H9 (cell line): ENCODE measurements at regions not wholly inside any gene's neighbourhood (a gene's known extent, or its start where the extent isn't known, plus 50 kb on each side); places are given as distances from the start of the nearest gene placed in this dataset.

Experiments
- DNase-seq: peaks from one replicate; pipeline ENCODE4 v3.0.0-alpha.2; 2017
- H2AFZ ChIP-seq: one replicate; pipeline ENCODE4 v1.6.1; 2013; ENCODE audit warnings: mild to moderate bottlenecking, low read length, control low read depth, moderate library complexity
- H2AK5ac ChIP-seq: 2 replicates; pipeline ENCODE4 v1.6.1; 2013; ENCODE audit warnings: low read length, control low read depth, mixed read lengths; ENCODE audit not compliant: insufficient read length
- H2BK120ac ChIP-seq: one replicate; pipeline ENCODE4 v1.6.1; 2013; ENCODE audit warnings: low read depth, mild to moderate bottlenecking, low read length, control low read depth, inconsistent platforms; ENCODE audit not compliant: poor library complexity, severe bottlenecking
- H2BK12ac ChIP-seq: 2 replicates; pipeline ENCODE4 v1.6.1; 2013; ENCODE audit warnings: low read length, control low read depth, mixed read lengths, low read depth; ENCODE audit not compliant: insufficient read length
- H2BK15ac ChIP-seq: 2 replicates; pipeline ENCODE4 v1.6.1; 2013; ENCODE audit warnings: low read depth, low read length, control low read depth
- H2BK20ac ChIP-seq: one replicate; pipeline ENCODE4 v1.6.1; 2013; ENCODE audit warnings: low read depth, mild to moderate bottlenecking, low read length, control low read depth, inconsistent platforms; ENCODE audit not compliant: poor library complexity, severe bottlenecking
- H2BK5ac ChIP-seq: 2 replicates; pipeline ENCODE4 v1.6.1; 2013; ENCODE audit warnings: low read length, control low read depth, mixed read lengths; ENCODE audit not compliant: insufficient read length
- H3K14ac ChIP-seq: 2 replicates; pipeline ENCODE4 v1.6.1; 2013; ENCODE audit warnings: low read length, control low read depth; ENCODE audit not compliant: insufficient read depth
- H3K18ac ChIP-seq: 2 replicates; pipeline ENCODE4 v1.6.1; 2013; ENCODE audit warnings: low read depth, mild to moderate bottlenecking, mixed read lengths, low read length, control low read depth; ENCODE audit not compliant: insufficient read length
- H3K23ac ChIP-seq: 2 replicates; pipeline ENCODE4 v1.6.1; 2013; ENCODE audit warnings: low read length, control low read depth, mixed read lengths, low read depth; ENCODE audit not compliant: insufficient read length
- H3K23me2 ChIP-seq: 2 replicates; pipeline ENCODE4 v1.6.1; 2013; ENCODE audit warnings: low read depth, mild to moderate bottlenecking, mixed read lengths, low read length, control low read depth; ENCODE audit not compliant: insufficient read length, poor library complexity, severe bottlenecking
- H3K27ac ChIP-seq: 2 replicates; pipeline ENCODE4 v1.5.1; 2013; ENCODE audit warnings: low read length, control low read depth, mixed read lengths, low read depth; ENCODE audit not compliant: insufficient read length
- H3K27me3 ChIP-seq: 2 replicates; pipeline ENCODE4 v1.6.1; 2013; ENCODE audit warnings: low read length, control low read depth, inconsistent platforms; ENCODE audit not compliant: insufficient read depth
- H3K4ac ChIP-seq: 2 replicates; pipeline ENCODE4 v1.6.1; 2013; ENCODE audit warnings: low read depth, mild to moderate bottlenecking, control low read depth, inconsistent platforms, low read length, moderate library complexity
- H3K4me1 ChIP-seq: 2 replicates; pipeline ENCODE4 v1.6.1; 2013; ENCODE audit warnings: low read length, control low read depth, inconsistent platforms; ENCODE audit not compliant: insufficient read depth
- H3K4me2 ChIP-seq: 2 replicates; pipeline ENCODE4 v1.6.1; 2013; ENCODE audit warnings: low read length, control low read depth, mixed read lengths; ENCODE audit not compliant: insufficient read length, insufficient read depth
- H3K56ac ChIP-seq: 2 replicates; pipeline ENCODE4 v1.6.1; 2013; ENCODE audit warnings: low read depth, mild to moderate bottlenecking, mixed read lengths, low read length, control low read depth; ENCODE audit not compliant: insufficient read length
- H3K79me1 ChIP-seq: 2 replicates; pipeline ENCODE4 v1.6.1; 2013; ENCODE audit warnings: low read depth, mild to moderate bottlenecking, moderate library complexity, low read length, control low read depth, inconsistent platforms; ENCODE audit not compliant: insufficient read depth, poor library complexity, severe bottlenecking
- H3K79me2 ChIP-seq: 2 replicates; pipeline ENCODE4 v1.6.1; 2013; ENCODE audit warnings: low read length, control low read depth, inconsistent platforms; ENCODE audit not compliant: insufficient read depth
- H3K9ac ChIP-seq: 2 replicates; pipeline ENCODE4 v1.6.1; 2013; ENCODE audit warnings: low read length, control low read depth, mixed read lengths; ENCODE audit not compliant: insufficient read length; ENCODE audit errors: extremely low read depth
- H3K9me3 ChIP-seq: one replicate; pipeline ENCODE4 v1.6.1; 2013; ENCODE audit warnings: low read depth, low read length, inconsistent platforms; ENCODE audit not compliant: control insufficient read depth
- H3T11ph ChIP-seq: one replicate; pipeline ENCODE4 v1.6.1; 2013; ENCODE audit warnings: mild to moderate bottlenecking, low read length, control low read depth, inconsistent platforms
- H4K20me1 ChIP-seq: one replicate; pipeline ENCODE4 v1.6.1; 2013; ENCODE audit not compliant: control insufficient read depth, insufficient read length, insufficient read depth
- H4K5ac ChIP-seq: 2 replicates; pipeline ENCODE4 v1.6.1; 2013; ENCODE audit warnings: low read depth, mild to moderate bottlenecking, mixed read lengths, low read length, control low read depth; ENCODE audit not compliant: insufficient read length
- H4K8ac ChIP-seq: replicated peaks from 2 replicates; pipeline ENCODE4 v1.6.1; 2013; ENCODE audit warnings: low read length, control low read depth, mixed read lengths, low read depth; ENCODE audit not compliant: insufficient read length
- H4K91ac ChIP-seq: 2 replicates; pipeline ENCODE4 v1.6.1; 2013; ENCODE audit warnings: low read depth, mild to moderate bottlenecking, moderate library complexity, mixed read lengths, low read length, control low read depth; ENCODE audit not compliant: insufficient read length
- H3K27ac Mint-ChIP-seq, 3 experiments: 2 replicates in 2 of 3; 3 replicates in 1 of 3; pipeline ENCODE4 v1.8.0; 2020 to 2021; ENCODE audit warnings: mixed read lengths in 3 of 3, mild to moderate bottlenecking in 1 of 3, moderate library complexity in 1 of 3
- H3K27me3 Mint-ChIP-seq: 2 replicates; pipeline ENCODE4 v1.8.0; 2021; ENCODE audit warnings: low read depth, mild to moderate bottlenecking, moderate library complexity, mixed read lengths
- H3K36me3 Mint-ChIP-seq, 3 experiments: 2 replicates in 2 of 3; 3 replicates in 1 of 3; pipeline ENCODE4 v1.8.0; 2020 to 2021; ENCODE audit warnings: low read depth in 3 of 3, mixed read lengths in 3 of 3; ENCODE audit not compliant: insufficient read depth in 1 of 3
- H3K4me1 Mint-ChIP-seq, 2 experiments: 2 replicates each; pipeline ENCODE4 v1.8.0; 2020; ENCODE audit warnings: mixed read lengths in 2 of 2
- H3K4me3 Mint-ChIP-seq, 2 experiments: 2 replicates in 1 of 2; 3 replicates in 1 of 2; pipeline ENCODE4 v1.8.0; 2020 to 2021; ENCODE audit warnings: mild to moderate bottlenecking in 2 of 2, mixed read lengths in 2 of 2, moderate library complexity in 1 of 2
- H3K9me3 Mint-ChIP-seq, 2 experiments: 2 replicates in 1 of 2; 3 replicates in 1 of 2; pipeline ENCODE4 v1.8.0; 2020; ENCODE audit warnings: mild to moderate bottlenecking in 2 of 2, mixed read lengths in 2 of 2, moderate library complexity in 1 of 2
- CTCF ChIP-seq: fragments of 200-600 bp; sonication (generic); conservative IDR thresholded peaks from 3 replicates; pipeline ENCODE4 v1.8.0; 2021; ENCODE audit warnings: antibody characterized with exemption, mild to moderate bottlenecking
- WGBS: extraction: QIAGEN DNeasy Blood & Tissue Kit; methylation state at CpG from one replicate; pipeline ENCODE4 v1.1.7; 2013; ENCODE audit warnings: missing lambda C conversion rate, low lambda C conversion rate, mixed read lengths; ENCODE audit not compliant: insufficient read length; ENCODE audit errors: extremely low coverage; 5-methylcytosine and 5-hydroxymethylcytosine counted together

GRCh38 chr5:77832166-77832770 is 56.1 kb upstream of the TBCA start:
- Histone ChIP-seq H2BK15ac (no peak overlapping the region), H2BK120ac (no peak overlapping the region)
- H3K27me3 Mint-ChIP-seq = peaks cover 71% of the 10 kb centered on the region

More at GRCh38 chr5:77832166-77832770, 56.1 kb upstream of the TBCA start:
- H2AFZ ChIP-seq = no peak overlapping the region
- TF ChIP-seq CTCF = no peak
- H2BK12ac ChIP-seq = no peak overlapping the region
- H3K23ac ChIP-seq = no peak overlapping the region
- H3K23me2 ChIP-seq = no peaks in the 10 kb centered on the region
- H4K5ac ChIP-seq = no peak overlapping the region
- no peak overlapping the region for H4K91ac ChIP-seq
- no peaks in the 10 kb centered on the region for H4K20me1 ChIP-seq
- no peak overlapping the region for H3K4ac ChIP-seq
- H3K9me3 ChIP-seq = no peaks in the 10 kb centered on the region
- no peak overlapping the region for H2AK5ac ChIP-seq
- H2BK5ac ChIP-seq = no peak overlapping the region
- no peak overlapping the region for H3K27ac ChIP-seq
- no peaks in the 10 kb centered on the region for H3K36me3 Mint-ChIP-seq
- H3K9me3 Mint-ChIP-seq = no peaks in the 10 kb centered on the region
- H3K18ac ChIP-seq = no peak overlapping the region
- H3T11ph ChIP-seq = no peak overlapping the region
- no peaks in the 10 kb centered on the region for H3K79me2 ChIP-seq
- no peaks in the 10 kb centered on the region for H3K79me1 ChIP-seq
- no peak overlapping the region for H3K14ac ChIP-seq
- H3K27me3 ChIP-seq = peaks cover 2% of the 10 kb centered on the region; the same call in 1 of the 2 replicates
- H2BK20ac ChIP-seq = no peak overlapping the region
- no peak overlapping the region for H4K8ac ChIP-seq
- no CpG with 5 or more reads among the region's 5 CpGs for WGBS
- peaks cover 13 to 23% of the 10 kb centered on the region in 2 experiments for H3K4me1 Mint-ChIP-seq
- DNase-seq = no peak
- no peak overlapping the region for H3K4me3 Mint-ChIP-seq
- no peak overlapping the region for H3K56ac ChIP-seq
- H3K4me1 ChIP-seq = no peaks in the 10 kb centered on the region
- H3K9ac ChIP-seq = no peak overlapping the region
- no peak overlapping the region for H3K27ac Mint-ChIP-seq
- H3K4me2 ChIP-seq = no peak overlapping the region
